ENCODE measurements at regions not wholly inside any gene's neighbourhood (a gene's known extent, or its start where the extent isn't known, plus 50 kb on each side); places are given as distances from the start of the nearest gene placed in this dataset.

DNA sequence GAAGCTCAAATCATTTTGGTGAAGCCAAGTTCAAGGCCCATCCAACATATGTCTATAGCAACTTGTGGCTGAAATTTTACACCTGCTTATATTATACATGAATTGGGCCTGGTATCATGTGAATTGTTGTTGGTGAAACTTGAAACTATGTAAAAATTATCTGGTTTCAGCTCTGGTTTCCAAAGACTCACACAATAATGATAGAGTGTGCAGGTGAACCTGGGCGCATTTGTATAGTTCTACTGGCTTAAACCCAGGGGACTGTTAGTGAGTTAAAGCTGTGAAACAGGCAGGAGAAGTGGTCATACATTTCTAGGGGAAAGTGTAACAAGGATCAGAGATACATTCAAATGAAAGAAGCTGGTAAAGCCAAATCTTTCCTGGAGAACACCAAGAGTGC is 627.3 kb downstream of the METTL15 start:
- DNase-seq (ENCODE audit: low read depth, low spot score) (no peak), FAIRE-seq (no peak)
- dilution Hi-C loops (cut with MboI; ENCODE audit: extremely low pct_ligation_motif_present, low sequenced_read_pairs), result no loop called here
- Histone ChIP-seq H3K9me1 (replicated peaks; ENCODE audit: control insufficient read depth, extremely low read depth, insufficient read depth, low read length) (no peaks in the 10 kb centered on the region), H3K27ac (ENCODE audit: insufficient read depth, low read depth, low read length) (no peak overlapping the region), H3K36me3 (ENCODE audit: control insufficient read depth in 2 of 2, extremely low read depth in 1 of 2, insufficient read depth in 2 of 2, low read length in 2 of 2) (no peaks in the 10 kb centered on the region), H3K4me2 (ENCODE audit: insufficient read depth, low read length) (no peak overlapping the region), H3K4me3 (replicated peaks in 1 of 3; ENCODE audit: insufficient read depth in 1 of 3, low read depth in 1 of 3, low read length in 3 of 3) (no peak overlapping the region), H3K27me3 (ENCODE audit: control insufficient read depth in 2 of 2, insufficient read depth in 2 of 2, low read length in 2 of 2) (no peaks in the 10 kb centered on the region), H3K4me1 (ENCODE audit: control insufficient read depth, extremely low read depth, insufficient read depth, low read length) (peaks cover 24% of the 10 kb centered on the region), H3K9ac (replicated peaks; ENCODE audit: extremely low read depth, insufficient read depth, low read length) (no peak overlapping the region), H4K20me1 (replicated peaks; ENCODE audit: control insufficient read depth, extremely low read depth, insufficient read depth, low read length) (no peaks in the 10 kb centered on the region), H2AFZ (ENCODE audit: low read depth, low read length) (no peak overlapping the region), H3K79me2 (ENCODE audit: control insufficient read depth, insufficient read depth, low read length) (peaks cover 71% of the 10 kb centered on the region), H3K9me3 (replicated peaks; ENCODE audit: control insufficient read depth, insufficient read depth, low read length) (no peaks in the 10 kb centered on the region)
- ChIA-PET CTCF (interaction anchor here (1.3 to 6.8 kb wide), 2 partner anchors 9 to 14 kb away, joined by 3 to 42 read pairs; no protein-coding TSS in a partner anchor), POLR2A (no interaction called here)
- intact Hi-C loops (cut with micrococcal nuclease), result no loop called here
- no TSS peak for BruUV-seq (replicated peaks)
- TF ChIP-seq GATA2 (IDR thresholded peaks at IDR 0.05; ENCODE audit: insufficient read depth, insufficient read length, low read depth, low read length) (no peak), EZH2 (IDR thresholded peaks at IDR 0.05; ENCODE audit: borderline replicate concordance, low read depth, low read length, severe bottlenecking) (no peak), JUN (IDR thresholded peaks at IDR 0.05; ENCODE audit: borderline replicate concordance, insufficient read depth, insufficient read length, low read depth) (no peak), POLR2A (IDR thresholded peaks at IDR 0.05; ENCODE audit: low read depth, low read length) (no peak), POLR2AphosphoS5 (IDR thresholded peaks at IDR 0.05; ENCODE audit: insufficient read depth, low read depth, low read length) (no peak), FOS (IDR thresholded peaks at IDR 0.05; ENCODE audit: borderline replicate concordance, insufficient read depth, low read length) (no peak), MYC (IDR thresholded peaks at IDR 0.05; ENCODE audit: low read depth, low read length) (no peak)
- TF ChIP-seq, protein P1, sequence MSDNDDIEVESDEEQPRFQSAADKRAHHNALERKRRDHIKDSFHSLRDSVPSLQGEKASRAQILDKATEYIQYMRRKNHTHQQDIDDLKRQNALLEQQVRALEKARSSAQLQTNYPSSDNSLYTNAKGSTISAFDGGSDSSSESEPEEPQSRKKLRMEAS (IDR thresholded peaks at IDR 0.05; ENCODE audit: insufficient read depth, insufficient read length), result no peak
- TF ChIP-seq, protein P2, sequence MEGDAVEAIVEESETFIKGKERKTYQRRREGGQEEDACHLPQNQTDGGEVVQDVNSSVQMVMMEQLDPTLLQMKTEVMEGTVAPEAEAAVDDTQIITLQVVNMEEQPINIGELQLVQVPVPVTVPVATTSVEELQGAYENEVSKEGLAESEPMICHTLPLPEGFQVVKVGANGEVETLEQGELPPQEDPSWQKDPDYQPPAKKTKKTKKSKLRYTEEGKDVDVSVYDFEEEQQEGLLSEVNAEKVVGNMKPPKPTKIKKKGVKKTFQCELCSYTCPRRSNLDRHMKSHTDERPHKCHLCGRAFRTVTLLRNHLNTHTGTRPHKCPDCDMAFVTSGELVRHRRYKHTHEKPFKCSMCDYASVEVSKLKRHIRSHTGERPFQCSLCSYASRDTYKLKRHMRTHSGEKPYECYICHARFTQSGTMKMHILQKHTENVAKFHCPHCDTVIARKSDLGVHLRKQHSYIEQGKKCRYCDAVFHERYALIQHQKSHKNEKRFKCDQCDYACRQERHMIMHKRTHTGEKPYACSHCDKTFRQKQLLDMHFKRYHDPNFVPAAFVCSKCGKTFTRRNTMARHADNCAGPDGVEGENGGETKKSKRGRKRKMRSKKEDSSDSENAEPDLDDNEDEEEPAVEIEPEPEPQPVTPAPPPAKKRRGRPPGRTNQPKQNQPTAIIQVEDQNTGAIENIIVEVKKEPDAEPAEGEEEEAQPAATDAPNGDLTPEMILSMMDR (IDR thresholded peaks at IDR 0.05; ENCODE audit: extremely low read depth in 1 of 2, insufficient read depth in 1 of 2, low read depth in 1 of 2, low read length in 2 of 2), result no peak
